Natural killer cell (primary cell): ENCODE measurements at regions not wholly inside any gene's neighbourhood (a gene's known extent, or its start where the extent isn't known, plus 50 kb on each side); places are given as distances from the start of the nearest gene placed in this dataset.

Experiments used
- ATAC-seq, 3 donors: fragments of 150-1000 bp in 2 of 3; fragments of 200-7000 bp in 1 of 3; cut with Tn5 transposase; 1 replicate in 1 of 3; 2 replicates in 2 of 3; pipeline ENCODE4 v1.10.0; 2021; ENCODE audit warnings: mild to moderate bottlenecking in 2 of 3, moderate library complexity in 2 of 3
- DNase-seq, 2 donors: peaks; one replicate each; pipeline versions ENCODE4 v3.0.0 to v3.0.0-alpha.2; 2013 to 2021; ENCODE audit warnings: mixed read lengths in 1 of 2
- H3K27ac ChIP-seq: one replicate; pipeline ENCODE4 v1.5.1; 2013; ENCODE audit warnings: mild to moderate bottlenecking, low read length
- H3K27me3 ChIP-seq: one replicate; pipeline ENCODE4 v1.6.1; 2013; ENCODE audit warnings: low read length; ENCODE audit not compliant: control insufficient read depth, insufficient read depth
- H3K36me3 ChIP-seq: one replicate; pipeline ENCODE4 v1.6.1; 2013; ENCODE audit warnings: low read length; ENCODE audit not compliant: control insufficient read depth, insufficient read depth
- H3K4me1 ChIP-seq: one replicate; pipeline ENCODE4 v1.6.1; 2013; ENCODE audit warnings: low read length; ENCODE audit not compliant: control insufficient read depth, insufficient read depth
- H3K4me3 ChIP-seq: one replicate; pipeline ENCODE4 v1.5.1; 2013; ENCODE audit warnings: low read length
- H3K9me3 ChIP-seq: one replicate; pipeline ENCODE4 v1.6.1; 2013; ENCODE audit warnings: low read length; ENCODE audit not compliant: control insufficient read depth, insufficient read depth
- H3K27ac Mint-ChIP-seq, 2 donors: one replicate each; pipeline ENCODE4 v1.8.0; 2022; ENCODE audit warnings: mild to moderate bottlenecking in 2 of 2, mixed read lengths in 2 of 2, moderate library complexity in 1 of 2
- H3K27me3 Mint-ChIP-seq, 2 donors: one replicate each; pipeline ENCODE4 v1.8.0; 2022; ENCODE audit warnings: low read depth in 2 of 2, mixed read lengths in 2 of 2
- H3K36me3 Mint-ChIP-seq: one replicate; pipeline ENCODE4 v1.8.0; 2022; ENCODE audit warnings: mixed read lengths
- H3K4me1 Mint-ChIP-seq, 2 donors: one replicate each; pipeline ENCODE4 v1.8.0; 2022; ENCODE audit warnings: mixed read lengths in 2 of 2
- H3K4me3 Mint-ChIP-seq: one replicate; pipeline ENCODE4 v1.8.0; 2022; ENCODE audit warnings: mild to moderate bottlenecking, moderate library complexity, mixed read lengths
- H3K9me3 Mint-ChIP-seq, 2 donors: one replicate each; pipeline ENCODE4 v1.8.0; 2022; ENCODE audit warnings: mixed read lengths in 2 of 2
- CTCF ChIP-seq: fragments of 200-600 bp; IDR thresholded peaks from one replicate; pipeline ENCODE4 v1.8.0; 2022; ENCODE audit warnings: antibody characterized with exemption
- WGBS: methylation state at CpG from one replicate; pipeline ENCODE4 v1.1.7; 2013; ENCODE audit warnings: missing lambda C conversion rate; ENCODE audit not compliant: insufficient coverage; 5-methylcytosine and 5-hydroxymethylcytosine counted together
- intact Hi-C: fragments of 100-400 bp; cut with micrococcal nuclease; formaldehyde crosslinking; loops from one replicate; pipeline ENCODE4 v1.14.2; 2022

GRCh38 chr10:47062441-47063200 lies 151.4 kb downstream of the PTPN20 start:
- Mint-ChIP-seq H3K27me3 (peaks cover 6 to 8% of the 10 kb centered on the region in 2 donors), H3K27ac (no peak overlapping the region)
- DNase-seq = peak in 1 of 2 donors; percentile 10

GRCh38 chr10:47063858-47064257 lies 152.6 kb downstream of the PTPN20 start:
- DNase-seq (no peak), ATAC-seq (no peak)
- Histone ChIP-seq H3K27ac (no peak overlapping the region), H3K27me3 (no peaks in the 10 kb centered on the region), H3K4me3 (no peak overlapping the region), H3K36me3 (no peaks in the 10 kb centered on the region), H3K9me3 (no peaks in the 10 kb centered on the region), H3K4me1 (no peaks in the 10 kb centered on the region)
- no peak for TF ChIP-seq CTCF
- H3K27me3 Mint-ChIP-seq = peaks cover 1 to 4% of the 10 kb centered on the region in 2 donors
- WGBS = no CpG with 5 or more reads among the region's 1 CpG
- no peak overlapping the region for H3K4me3 Mint-ChIP-seq
- no peak overlapping the region for H3K27ac Mint-ChIP-seq
- no peaks in the 10 kb centered on the region for H3K36me3 Mint-ChIP-seq
- no peaks in the 10 kb centered on the region for H3K4me1 Mint-ChIP-seq
- no peaks in the 10 kb centered on the region for H3K9me3 Mint-ChIP-seq
- intact Hi-C loops = no loop called here

More at GRCh38 chr10:47062441-47063200, 151.4 kb downstream of the PTPN20 start:
- Histone ChIP-seq H3K9me3 (no peaks in the 10 kb centered on the region), H3K27me3 (no peaks in the 10 kb centered on the region), H3K27ac (no peak overlapping the region), H3K36me3 (no peaks in the 10 kb centered on the region), H3K4me1 (no peaks in the 10 kb centered on the region), H3K4me3 (no peak overlapping the region)
- no peaks in the 10 kb centered on the region for H3K36me3 Mint-ChIP-seq
- ATAC-seq = no peak
- H3K4me3 Mint-ChIP-seq = no peak overlapping the region
- no peaks in the 10 kb centered on the region for H3K4me1 Mint-ChIP-seq
- H3K9me3 Mint-ChIP-seq = no peaks in the 10 kb centered on the region
- intact Hi-C loops = no loop called here
- TF ChIP-seq CTCF = no peak
- 68% methylated on average over 11 of the region's 12 CpGs for WGBS

GRCh38 chr10:47065903-47066302 lies 154.7 kb downstream of the PTPN20 start:
- H3K4me1 Mint-ChIP-seq = no peaks in the 10 kb centered on the region
- intact Hi-C loops = no loop called here
- no peak overlapping the region for H3K27ac Mint-ChIP-seq
- Histone ChIP-seq H3K27me3 (no peaks in the 10 kb centered on the region), H3K36me3 (no peaks in the 10 kb centered on the region), H3K9me3 (no peaks in the 10 kb centered on the region), H3K4me1 (no peaks in the 10 kb centered on the region), H3K4me3 (no peak overlapping the region), H3K27ac (no peak overlapping the region)
- 81% methylated on average over 4 of the region's 4 CpGs for WGBS
- no peaks in the 10 kb centered on the region for H3K36me3 Mint-ChIP-seq
- no peak for ATAC-seq
- no peak overlapping the region for H3K4me3 Mint-ChIP-seq
- no peak for DNase-seq
- H3K9me3 Mint-ChIP-seq = no peaks in the 10 kb centered on the region
- peaks cover 0 to 2% of the 10 kb centered on the region in 2 donors for H3K27me3 Mint-ChIP-seq
- no peak for TF ChIP-seq CTCF
